ENCODE measurements at regions not wholly inside any gene's neighbourhood (a gene's known extent, or its start where the extent isn't known, plus 50 kb on each side); places are given as distances from the start of the nearest gene placed in this dataset.

DNA sequence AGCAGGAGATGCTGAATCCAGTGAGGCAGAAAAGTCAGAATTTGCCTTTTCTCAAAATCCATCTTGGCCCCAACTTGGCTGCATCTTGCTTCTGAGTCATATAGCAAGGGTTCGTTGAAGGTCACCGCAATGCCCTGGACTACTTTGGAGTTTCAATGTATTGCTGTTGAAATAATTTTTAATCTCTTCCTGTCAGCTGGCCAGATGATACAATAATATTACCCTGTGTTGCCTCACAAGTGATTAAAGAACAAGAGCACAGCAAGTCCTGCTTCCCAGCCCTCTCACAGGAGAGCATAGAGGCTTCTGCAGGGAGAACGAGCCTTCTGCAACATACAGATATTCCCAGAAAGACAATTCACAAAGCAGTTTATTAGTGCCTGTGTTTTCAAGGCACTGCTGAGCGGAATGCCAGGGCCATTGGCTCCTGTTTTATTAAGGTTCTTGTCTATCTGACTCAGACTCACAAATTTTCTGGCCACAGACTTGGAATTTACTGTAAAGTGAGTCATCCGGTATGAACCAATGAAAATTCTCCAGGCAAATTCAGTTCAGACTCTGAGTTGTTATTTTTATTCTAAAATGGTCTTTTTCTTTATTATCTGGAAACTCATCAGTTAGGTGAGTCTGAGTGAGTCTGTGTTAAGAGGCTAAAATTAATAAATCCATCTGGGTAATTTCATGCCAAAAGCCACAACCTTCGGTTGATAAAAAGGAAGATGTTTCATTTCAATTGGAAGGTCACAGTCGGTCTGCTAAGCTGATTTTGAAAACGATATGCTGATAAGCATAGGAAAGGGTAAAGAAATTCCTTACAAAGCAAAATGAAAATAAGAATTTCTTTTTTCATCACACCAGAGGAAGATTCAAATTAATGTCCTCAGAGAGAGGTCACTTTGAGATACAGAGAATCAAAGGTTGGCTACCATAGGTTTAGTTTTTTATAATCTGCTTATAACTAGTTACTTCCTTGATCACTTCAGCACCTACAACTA lies 289.4 kb upstream of the STXBP5 start:
- Histone ChIP-seq H3K27me3 (no peaks in the 10 kb centered on the region), H3K4me3 (peak overlapping the region in 1 of 4 donors; percentile 38), H3K4me1 (replicated peaks in 1 of 2) (peaks cover 18 to 29% of the 10 kb centered on the region in 2 donors), H3K27ac (peak overlapping the region; percentile 84 to 93 (median 91)), H3K9me3 (replicated peaks in 1 of 3) (no peaks in the 10 kb centered on the region), H3K36me3 (replicated peaks in 1 of 2) (no peaks in the 10 kb centered on the region)
- DNase-seq = peak; percentile 59 to 90 (median 83)
- peak; percentile 16 to 87 for TF ChIP-seq POLR2A (IDR thresholded peaks at IDR 0.05)
- TF ChIP-seq, protein P1, sequence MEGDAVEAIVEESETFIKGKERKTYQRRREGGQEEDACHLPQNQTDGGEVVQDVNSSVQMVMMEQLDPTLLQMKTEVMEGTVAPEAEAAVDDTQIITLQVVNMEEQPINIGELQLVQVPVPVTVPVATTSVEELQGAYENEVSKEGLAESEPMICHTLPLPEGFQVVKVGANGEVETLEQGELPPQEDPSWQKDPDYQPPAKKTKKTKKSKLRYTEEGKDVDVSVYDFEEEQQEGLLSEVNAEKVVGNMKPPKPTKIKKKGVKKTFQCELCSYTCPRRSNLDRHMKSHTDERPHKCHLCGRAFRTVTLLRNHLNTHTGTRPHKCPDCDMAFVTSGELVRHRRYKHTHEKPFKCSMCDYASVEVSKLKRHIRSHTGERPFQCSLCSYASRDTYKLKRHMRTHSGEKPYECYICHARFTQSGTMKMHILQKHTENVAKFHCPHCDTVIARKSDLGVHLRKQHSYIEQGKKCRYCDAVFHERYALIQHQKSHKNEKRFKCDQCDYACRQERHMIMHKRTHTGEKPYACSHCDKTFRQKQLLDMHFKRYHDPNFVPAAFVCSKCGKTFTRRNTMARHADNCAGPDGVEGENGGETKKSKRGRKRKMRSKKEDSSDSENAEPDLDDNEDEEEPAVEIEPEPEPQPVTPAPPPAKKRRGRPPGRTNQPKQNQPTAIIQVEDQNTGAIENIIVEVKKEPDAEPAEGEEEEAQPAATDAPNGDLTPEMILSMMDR (IDR thresholded peaks at IDR 0.05) = no peak
- WGBS, 4 donors = 19 to 25% (median 21%) methylated on average over 8 of the region's 8 CpGs
- intact Hi-C loops (cut with DNase I) = no loop called here

GRCh38 chr6:146915671-146916127 lies 288.5 kb upstream of the STXBP5 start:
- H3K4me3 ChIP-seq = peak overlapping the region in 1 of 4 donors; percentile 38
- H3K9me3 ChIP-seq (replicated peaks in 1 of 3) = no peaks in the 10 kb centered on the region
- H3K27me3 ChIP-seq = no peaks in the 10 kb centered on the region
- no peak for DNase-seq
- TF ChIP-seq POLR2A (IDR thresholded peaks at IDR 0.05) = no peak
- TF ChIP-seq, protein P1 (IDR thresholded peaks at IDR 0.05) = no peak
- intact Hi-C loops (cut with DNase I) = no loop called here
- H3K27ac ChIP-seq = peak overlapping the region; percentile 65 to 91 (median 89)
- H3K4me1 ChIP-seq (replicated peaks in 1 of 2) = peaks cover 18 to 29% of the 10 kb centered on the region in 2 donors
- no peaks in the 10 kb centered on the region for H3K36me3 ChIP-seq (replicated peaks in 1 of 2)

GRCh38 chr6:146916435-146917025 lies 287.7 kb upstream of the STXBP5 start:
- H3K27me3 ChIP-seq = no peaks in the 10 kb centered on the region
- WGBS, 4 donors = 75 to 92% (median 85%) methylated on average over 3 of the region's 3 CpGs
- H3K4me1 ChIP-seq (replicated peaks in 1 of 2) = peaks cover 18 to 29% of the 10 kb centered on the region in 2 donors
- no peak overlapping the region for H3K4me3 ChIP-seq
- intact Hi-C loops (cut with DNase I) = no loop called here
- no peaks in the 10 kb centered on the region for H3K9me3 ChIP-seq (replicated peaks in 1 of 3)
- TF ChIP-seq POLR2A (IDR thresholded peaks at IDR 0.05) = no peak
- TF ChIP-seq, protein P1 (IDR thresholded peaks at IDR 0.05) = no peak
- no peak overlapping the region for H3K27ac ChIP-seq
- no peaks in the 10 kb centered on the region for H3K36me3 ChIP-seq (replicated peaks in 1 of 2)
- no peak for DNase-seq

- intact Hi-C loops (cut with DNase I) = no loop called here
- Histone ChIP-seq H3K27me3 (no peaks in the 10 kb centered on the region), H3K4me1 (replicated peaks in 1 of 2) (peaks cover 18 to 29% of the 10 kb centered on the region in 2 donors), H3K9me3 (replicated peaks in 1 of 3) (no peaks in the 10 kb centered on the region), H3K4me3 (no peak overlapping the region), H3K36me3 (replicated peaks in 1 of 2) (no peaks in the 10 kb centered on the region), H3K27ac (no peak overlapping the region)
- no peak for TF ChIP-seq POLR2A (IDR thresholded peaks at IDR 0.05)
- TF ChIP-seq, protein P1 (IDR thresholded peaks at IDR 0.05) = no peak
- DNase-seq = no peak
- WGBS, 4 donors = 62 to 86% (median 79%) methylated on average over 5 of the region's 5 CpGs
Measured at GRCh38 chr6:146917182-146917581, 287.0 kb upstream of the STXBP5 start.
